Natural killer cell (primary cell): ENCODE measurements at regions not wholly inside any gene's neighbourhood (a gene's known extent, or its start where the extent isn't known, plus 50 kb on each side); places are given as distances from the start of the nearest gene placed in this dataset.

Source experiments
- ATAC-seq, 3 donors: fragments of 150-1000 bp in 2 of 3; fragments of 200-7000 bp in 1 of 3; cut with Tn5 transposase; 1 replicate in 1 of 3; 2 replicates in 2 of 3; pipeline ENCODE4 v1.10.0; 2021; ENCODE audit warnings: mild to moderate bottlenecking in 2 of 3, moderate library complexity in 2 of 3
- DNase-seq, 2 donors: peaks; one replicate each; pipeline versions ENCODE4 v3.0.0 to v3.0.0-alpha.2; 2013 to 2021; ENCODE audit warnings: mixed read lengths in 1 of 2
- H3K27ac ChIP-seq: one replicate; pipeline ENCODE4 v1.5.1; 2013; ENCODE audit warnings: mild to moderate bottlenecking, low read length
- H3K27me3 ChIP-seq: one replicate; pipeline ENCODE4 v1.6.1; 2013; ENCODE audit warnings: low read length; ENCODE audit not compliant: control insufficient read depth, insufficient read depth
- H3K36me3 ChIP-seq: one replicate; pipeline ENCODE4 v1.6.1; 2013; ENCODE audit warnings: low read length; ENCODE audit not compliant: control insufficient read depth, insufficient read depth
- H3K4me1 ChIP-seq: one replicate; pipeline ENCODE4 v1.6.1; 2013; ENCODE audit warnings: low read length; ENCODE audit not compliant: control insufficient read depth, insufficient read depth
- H3K4me3 ChIP-seq: one replicate; pipeline ENCODE4 v1.5.1; 2013; ENCODE audit warnings: low read length
- H3K9me3 ChIP-seq: one replicate; pipeline ENCODE4 v1.6.1; 2013; ENCODE audit warnings: low read length; ENCODE audit not compliant: control insufficient read depth, insufficient read depth
- H3K27ac Mint-ChIP-seq, 2 donors: one replicate each; pipeline ENCODE4 v1.8.0; 2022; ENCODE audit warnings: mild to moderate bottlenecking in 2 of 2, mixed read lengths in 2 of 2, moderate library complexity in 1 of 2
- H3K27me3 Mint-ChIP-seq, 2 donors: one replicate each; pipeline ENCODE4 v1.8.0; 2022; ENCODE audit warnings: low read depth in 2 of 2, mixed read lengths in 2 of 2
- H3K36me3 Mint-ChIP-seq: one replicate; pipeline ENCODE4 v1.8.0; 2022; ENCODE audit warnings: mixed read lengths
- H3K4me1 Mint-ChIP-seq, 2 donors: one replicate each; pipeline ENCODE4 v1.8.0; 2022; ENCODE audit warnings: mixed read lengths in 2 of 2
- H3K4me3 Mint-ChIP-seq: one replicate; pipeline ENCODE4 v1.8.0; 2022; ENCODE audit warnings: mild to moderate bottlenecking, moderate library complexity, mixed read lengths
- H3K9me3 Mint-ChIP-seq, 2 donors: one replicate each; pipeline ENCODE4 v1.8.0; 2022; ENCODE audit warnings: mixed read lengths in 2 of 2
- WGBS: methylation state at CpG from one replicate; pipeline ENCODE4 v1.1.7; 2013; ENCODE audit warnings: missing lambda C conversion rate; ENCODE audit not compliant: insufficient coverage; 5-methylcytosine and 5-hydroxymethylcytosine counted together
- intact Hi-C: fragments of 100-400 bp; cut with micrococcal nuclease; formaldehyde crosslinking; loops from one replicate; pipeline ENCODE4 v1.14.2; 2022
- TF ChIP-seq, protein P1 (sequence below): fragments of 200-600 bp; IDR thresholded peaks from one replicate; pipeline ENCODE4 v1.8.0; 2022; ENCODE audit warnings: antibody characterized with exemption

DNA sequence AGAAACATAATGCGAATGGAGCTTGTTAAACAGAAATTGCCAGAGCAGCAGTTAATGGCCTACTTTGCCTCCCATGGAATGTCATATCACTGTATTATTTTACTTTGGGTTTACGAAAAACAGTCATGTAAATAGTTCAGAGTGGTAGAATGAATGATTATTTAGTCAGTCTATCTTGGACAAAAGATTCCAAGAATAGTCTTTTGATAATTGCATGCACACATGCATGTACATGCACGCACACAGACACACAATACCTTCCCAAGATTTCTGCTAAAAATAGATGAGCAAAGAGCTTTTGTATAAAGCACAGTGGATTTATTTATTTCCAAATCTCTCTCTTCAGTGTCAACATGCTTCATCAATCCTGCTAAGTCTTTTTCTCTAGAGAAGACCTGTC, 800.7 kb downstream of the DIPK2A start:
- no peak overlapping the region for H3K4me3 ChIP-seq
- H3K9me3 Mint-ChIP-seq: peaks cover 0 to 4% of the 10 kb centered on the region in 2 donors
- H3K9me3 ChIP-seq: no peaks in the 10 kb centered on the region
- intact Hi-C loops: no loop called here
- H3K4me3 Mint-ChIP-seq: no peak overlapping the region
- no peaks in the 10 kb centered on the region for H3K27me3 ChIP-seq
- H3K4me1 Mint-ChIP-seq: no peaks in the 10 kb centered on the region
- H3K36me3 Mint-ChIP-seq: no peaks in the 10 kb centered on the region
- DNase-seq (no peak), ATAC-seq (no peak)
- 100% methylated on average over 2 of the region's 3 CpGs for WGBS
- no peaks in the 10 kb centered on the region for H3K27me3 Mint-ChIP-seq
- TF ChIP-seq, protein P1, sequence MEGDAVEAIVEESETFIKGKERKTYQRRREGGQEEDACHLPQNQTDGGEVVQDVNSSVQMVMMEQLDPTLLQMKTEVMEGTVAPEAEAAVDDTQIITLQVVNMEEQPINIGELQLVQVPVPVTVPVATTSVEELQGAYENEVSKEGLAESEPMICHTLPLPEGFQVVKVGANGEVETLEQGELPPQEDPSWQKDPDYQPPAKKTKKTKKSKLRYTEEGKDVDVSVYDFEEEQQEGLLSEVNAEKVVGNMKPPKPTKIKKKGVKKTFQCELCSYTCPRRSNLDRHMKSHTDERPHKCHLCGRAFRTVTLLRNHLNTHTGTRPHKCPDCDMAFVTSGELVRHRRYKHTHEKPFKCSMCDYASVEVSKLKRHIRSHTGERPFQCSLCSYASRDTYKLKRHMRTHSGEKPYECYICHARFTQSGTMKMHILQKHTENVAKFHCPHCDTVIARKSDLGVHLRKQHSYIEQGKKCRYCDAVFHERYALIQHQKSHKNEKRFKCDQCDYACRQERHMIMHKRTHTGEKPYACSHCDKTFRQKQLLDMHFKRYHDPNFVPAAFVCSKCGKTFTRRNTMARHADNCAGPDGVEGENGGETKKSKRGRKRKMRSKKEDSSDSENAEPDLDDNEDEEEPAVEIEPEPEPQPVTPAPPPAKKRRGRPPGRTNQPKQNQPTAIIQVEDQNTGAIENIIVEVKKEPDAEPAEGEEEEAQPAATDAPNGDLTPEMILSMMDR: no peak
- H3K27ac ChIP-seq: no peak overlapping the region
- no peaks in the 10 kb centered on the region for H3K36me3 ChIP-seq
- H3K27ac Mint-ChIP-seq: no peak overlapping the region
- no peaks in the 10 kb centered on the region for H3K4me1 ChIP-seq

DNA sequence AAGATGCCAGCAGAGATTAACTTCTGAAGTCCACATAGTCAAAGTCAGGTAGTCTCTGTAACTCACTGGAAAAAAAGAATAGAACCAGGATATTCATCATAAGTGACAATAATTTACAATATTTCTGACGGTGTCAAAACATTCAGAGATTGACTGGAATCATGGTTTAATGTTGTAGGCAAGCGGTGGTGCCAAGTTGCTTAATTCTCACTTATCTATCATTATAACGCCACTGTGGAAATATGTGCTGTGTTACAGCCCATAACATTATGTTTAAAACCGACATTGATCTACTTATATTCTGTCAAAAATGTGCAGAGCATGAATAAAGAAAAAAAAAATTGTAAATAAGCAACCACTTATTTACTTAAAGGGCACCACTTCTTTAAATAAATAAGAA, 801.7 kb downstream of the DIPK2A start:
- Mint-ChIP-seq H3K9me3 (peaks cover 0 to 4% of the 10 kb centered on the region in 2 donors), H3K4me3 (no peak overlapping the region), H3K4me1 (no peaks in the 10 kb centered on the region), H3K36me3 (no peaks in the 10 kb centered on the region), H3K27me3 (no peaks in the 10 kb centered on the region), H3K27ac (no peak overlapping the region)
- Histone ChIP-seq H3K9me3 (no peaks in the 10 kb centered on the region), H3K27me3 (no peaks in the 10 kb centered on the region), H3K27ac (no peak overlapping the region), H3K4me3 (no peak overlapping the region), H3K4me1 (no peaks in the 10 kb centered on the region), H3K36me3 (no peaks in the 10 kb centered on the region)
- intact Hi-C loops: no loop called here
- 100% methylated on average over 2 of the region's 4 CpGs for WGBS
- DNase-seq (no peak), ATAC-seq (no peak)
- TF ChIP-seq, protein P1: no peak

DNA sequence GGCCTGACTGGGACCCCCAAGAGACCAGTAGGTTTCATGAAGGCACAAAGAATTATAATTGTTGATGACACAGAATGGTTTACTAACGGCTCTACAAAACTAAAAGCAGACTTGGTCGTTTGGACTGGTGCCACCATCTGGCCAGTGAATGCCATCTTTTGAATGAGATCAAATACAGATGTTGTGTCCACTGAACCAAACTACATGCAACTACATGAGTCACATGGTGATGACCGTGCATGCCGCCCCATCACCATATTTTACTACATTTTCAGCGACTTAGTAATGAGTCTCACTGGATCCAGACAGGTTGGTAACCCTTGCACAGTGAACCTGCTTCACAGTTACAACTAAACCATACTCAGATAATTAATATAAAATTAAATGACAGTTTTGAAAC, 803.3 kb downstream of the DIPK2A start:
- H3K36me3 ChIP-seq: no peaks in the 10 kb centered on the region
- DNase-seq (no peak), ATAC-seq (no peak)
- no peaks in the 10 kb centered on the region for H3K27me3 ChIP-seq
- H3K4me1 ChIP-seq: no peaks in the 10 kb centered on the region
- 90% methylated on average over 5 of the region's 5 CpGs for WGBS
- H3K36me3 Mint-ChIP-seq: no peaks in the 10 kb centered on the region
- H3K27ac Mint-ChIP-seq: no peak overlapping the region
- no peaks in the 10 kb centered on the region for H3K27me3 Mint-ChIP-seq
- intact Hi-C loops: no loop called here
- H3K4me1 Mint-ChIP-seq: no peaks in the 10 kb centered on the region
- no peak overlapping the region for H3K27ac ChIP-seq
- TF ChIP-seq, protein P1: no peak
- no peaks in the 10 kb centered on the region for H3K9me3 ChIP-seq
- H3K4me3 ChIP-seq: no peak overlapping the region
- H3K4me3 Mint-ChIP-seq: no peak overlapping the region
- H3K9me3 Mint-ChIP-seq: peaks cover 0 to 4% of the 10 kb centered on the region in 2 donors

DNA sequence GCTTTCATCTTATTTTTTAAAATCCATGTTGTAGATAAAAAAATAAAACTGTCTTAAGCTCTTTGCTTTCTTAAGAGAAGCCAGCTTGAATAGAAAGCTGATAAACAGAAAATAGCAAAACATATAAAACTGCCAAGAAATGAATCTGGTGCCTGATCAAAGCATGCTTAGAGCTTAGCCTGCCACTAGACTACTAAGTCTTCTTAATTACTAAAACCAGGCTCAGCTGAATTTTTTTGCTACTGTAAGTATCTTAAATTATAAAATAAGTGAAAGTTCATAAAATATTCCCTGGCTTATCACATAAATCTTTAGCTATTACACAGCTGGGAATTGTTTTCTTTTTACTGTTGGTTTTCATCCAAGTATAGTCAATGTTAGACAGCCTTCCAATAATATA, 803.9 kb downstream of the DIPK2A start:
- DNase-seq (no peak), ATAC-seq (no peak)
- Histone ChIP-seq H3K4me3 (no peak overlapping the region), H3K9me3 (no peaks in the 10 kb centered on the region), H3K27me3 (no peaks in the 10 kb centered on the region), H3K27ac (no peak overlapping the region), H3K4me1 (no peaks in the 10 kb centered on the region), H3K36me3 (no peaks in the 10 kb centered on the region)
- Mint-ChIP-seq H3K27me3 (no peaks in the 10 kb centered on the region), H3K4me3 (no peak overlapping the region), H3K4me1 (no peaks in the 10 kb centered on the region), H3K36me3 (no peaks in the 10 kb centered on the region), H3K27ac (no peak overlapping the region), H3K9me3 (peaks cover 0 to 4% of the 10 kb centered on the region in 2 donors)
- intact Hi-C loops: no loop called here
- TF ChIP-seq, protein P1: no peak
